GM21825 (cell line): ENCODE measurements at regions not wholly inside any gene's neighbourhood (a gene's known extent, or its start where the extent isn't known, plus 50 kb on each side); places are given as distances from the start of the nearest gene placed in this dataset.
"Not testable (repeated sequence)": the region's sequence is repeated elsewhere in the genome, so short reads cannot be mapped to it uniquely, and the experiment has no call there.

Experiments used
- ATAC-seq: cut with Tn5 transposase; IDR thresholded peaks from one replicate; pipeline ENCODE4 v1.9.1; 2021; ENCODE audit warnings: mild to moderate bottlenecking, moderate library complexity; ENCODE audit not compliant: unreplicated experiment

- not testable (repeated sequence) for ATAC-seq
Measured at GRCh38 chr7:159335181-159335926, 190.7 kb upstream of the VIPR2 start.

- not testable (repeated sequence) for ATAC-seq
Measured at GRCh38 chr7:159332854-159333479, 188.3 kb upstream of the VIPR2 start.

DNA sequence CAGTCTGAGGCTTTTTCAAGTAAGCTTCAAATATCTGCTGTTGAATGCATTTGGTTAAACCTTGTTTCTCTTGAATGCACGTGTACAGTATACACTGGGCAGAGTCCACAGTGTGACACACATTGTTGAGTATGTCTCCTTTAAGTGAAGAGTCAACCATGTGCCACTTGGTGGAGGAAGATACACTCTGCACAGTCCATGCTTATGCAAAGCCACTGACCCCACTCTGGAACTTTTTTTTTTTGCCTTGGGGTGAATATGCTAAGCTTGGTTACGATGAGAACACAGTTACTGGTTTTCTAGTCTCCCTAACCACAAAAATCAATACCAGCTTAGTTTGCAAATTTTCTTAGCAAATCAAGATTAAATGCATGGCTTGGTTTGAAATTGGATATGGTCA lies 186.8 kb upstream of the VIPR2 start:
- no peak for ATAC-seq

DNA sequence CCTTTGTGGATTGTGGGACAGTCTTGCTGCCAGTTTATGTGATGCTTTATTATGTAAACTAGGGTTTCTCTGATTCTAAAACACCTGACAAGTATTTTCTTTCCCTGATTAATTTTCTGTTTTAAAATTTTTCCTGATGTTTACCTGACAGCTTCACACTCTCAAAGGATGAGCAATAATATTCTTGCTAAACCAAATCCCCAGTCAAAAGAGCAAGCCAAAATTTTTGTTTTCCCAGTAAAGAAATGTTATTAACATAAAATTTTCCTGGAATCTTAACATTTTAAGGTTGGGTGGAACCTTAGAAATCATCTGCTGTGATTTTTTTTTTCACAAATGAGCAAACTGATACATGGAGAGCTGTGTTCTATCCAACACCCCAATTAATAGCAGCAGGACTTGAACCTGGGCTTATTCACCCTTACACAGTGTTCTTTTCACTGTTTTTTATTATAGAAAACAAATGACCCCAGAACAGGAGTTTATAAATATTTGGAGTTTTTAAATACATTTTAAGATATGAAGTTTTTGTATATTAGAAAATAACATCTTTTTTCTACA lies 185.2 kb upstream of the VIPR2 start:
- no peak for ATAC-seq

DNA sequence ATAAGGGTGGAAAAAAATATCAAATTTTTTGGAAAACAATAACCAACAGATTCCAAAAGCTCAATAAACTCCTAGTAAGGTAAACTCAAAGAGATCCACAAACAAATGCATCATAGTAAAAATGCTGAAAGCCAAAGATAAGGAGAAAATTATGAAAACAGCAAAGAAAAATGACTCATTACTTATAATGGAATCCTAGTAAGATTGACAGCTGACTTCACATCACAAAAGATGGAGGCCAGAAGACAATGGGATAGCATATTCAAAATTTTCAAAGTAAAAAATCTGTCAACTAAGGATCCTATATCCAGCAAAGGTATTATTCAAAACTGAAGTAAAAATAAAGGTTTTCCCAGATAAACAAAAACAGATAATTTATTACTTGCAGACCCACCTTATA lies 183.4 kb upstream of the VIPR2 start:
- ATAC-seq: no peak

DNA sequence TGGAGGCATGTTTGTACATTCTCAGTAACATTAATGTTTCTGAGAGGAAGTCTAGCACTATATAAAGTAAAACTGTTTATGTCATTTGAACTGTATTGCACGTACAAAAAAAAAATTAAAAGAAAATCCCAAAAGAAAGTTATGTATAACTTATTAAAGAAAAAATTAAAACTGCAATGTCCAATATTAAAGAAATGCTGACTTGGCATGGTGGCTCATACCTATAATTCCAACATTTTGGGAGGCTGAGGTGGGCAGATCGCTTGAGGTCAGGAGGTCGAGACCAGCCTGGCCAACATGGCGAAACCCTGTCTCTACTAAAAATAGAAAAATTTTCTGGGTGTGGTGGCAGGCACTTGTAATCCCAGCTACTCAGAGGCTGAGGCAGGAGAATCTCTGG lies 178.7 kb upstream of the VIPR2 start:
- ATAC-seq: no peak

- ATAC-seq: no peak
Measured at GRCh38 chr7:159321278-159321677, 176.6 kb upstream of the VIPR2 start.

GRCh38 chr7:159318682-159319351 lies 174.2 kb upstream of the VIPR2 start:
- ATAC-seq: no peak

- ATAC-seq: no peak
Measured at GRCh38 chr7:159317294-159317693, 172.6 kb upstream of the VIPR2 start.

- no peak for ATAC-seq
Measured at GRCh38 chr7:159311172-159311494, 166.5 kb upstream of the VIPR2 start.

DNA sequence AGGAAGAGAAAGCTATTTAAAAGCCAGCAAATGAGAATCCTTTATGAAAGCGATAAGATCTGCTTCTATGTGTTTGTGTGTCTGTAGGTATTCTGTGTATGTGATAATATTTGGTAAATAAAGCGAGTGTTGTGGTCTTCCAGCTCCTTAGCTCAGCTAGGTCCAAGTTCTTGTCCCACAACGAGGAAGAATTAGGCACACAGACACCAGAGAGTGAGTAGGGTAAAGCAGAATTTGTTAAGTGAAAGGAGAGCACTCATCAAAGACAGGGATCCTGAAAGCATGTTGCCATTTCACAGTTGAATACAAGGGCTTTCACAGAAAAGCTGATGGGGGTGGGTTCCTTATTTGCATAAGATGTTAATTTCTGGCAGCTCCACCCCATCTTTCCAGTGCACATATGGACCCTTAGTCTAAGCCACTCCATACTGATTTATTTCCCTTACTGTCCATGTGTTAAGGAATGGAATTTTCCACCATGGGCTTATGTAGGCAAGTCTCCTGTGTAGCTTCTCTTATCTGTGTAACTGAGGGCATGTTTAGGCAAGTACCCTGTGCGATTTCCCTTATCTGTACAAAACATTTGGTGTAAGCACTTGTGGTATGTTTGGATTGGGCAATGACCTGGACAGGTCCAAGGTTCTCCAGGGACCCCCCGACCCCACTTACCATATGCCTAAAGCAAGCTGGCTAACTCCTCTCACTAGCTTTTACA lies 165.9 kb upstream of the VIPR2 start:
- ATAC-seq: no peak

GRCh38 chr7:159309214-159309613 lies 164.5 kb upstream of the VIPR2 start:
- not testable (repeated sequence) for ATAC-seq

DNA sequence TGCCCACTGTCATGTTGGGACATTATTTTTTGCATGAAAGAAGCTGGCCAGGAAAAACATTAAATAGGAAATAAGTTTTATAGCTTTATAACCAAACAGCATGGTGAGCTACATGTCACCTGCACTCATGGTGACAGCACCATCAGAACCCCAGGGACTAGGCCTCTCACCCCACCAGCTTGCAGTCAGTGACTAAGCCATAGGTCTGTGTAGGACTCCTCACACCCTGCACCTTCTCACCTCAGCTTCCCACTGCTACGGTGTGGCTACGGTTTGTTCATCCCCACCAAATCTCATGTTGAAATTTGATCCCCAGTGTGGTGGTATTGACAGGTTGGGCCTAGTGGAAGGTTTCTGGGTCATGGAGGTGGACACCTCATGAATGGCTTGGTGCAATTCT lies 161.3 kb upstream of the VIPR2 start:
- no peak for ATAC-seq

DNA sequence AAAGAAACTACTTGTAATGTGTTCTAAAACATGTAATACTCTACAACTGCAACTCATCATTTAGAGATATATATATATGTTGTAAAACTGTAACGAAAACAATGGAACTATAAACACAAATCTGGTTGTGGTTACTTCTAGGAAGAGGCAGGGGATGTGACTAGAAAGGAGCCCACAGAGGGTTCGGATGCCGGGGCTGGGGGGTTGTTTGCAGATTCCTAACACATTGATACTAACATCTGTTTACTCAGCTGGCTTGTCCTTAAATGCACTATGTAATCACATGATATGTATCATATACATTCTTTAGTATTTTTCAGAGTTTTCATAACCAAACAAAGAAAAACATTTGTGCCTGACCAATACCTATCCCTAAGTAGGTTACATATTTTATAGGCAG lies 160.5 kb upstream of the VIPR2 start:
- ATAC-seq: not testable (repeated sequence)

DNA sequence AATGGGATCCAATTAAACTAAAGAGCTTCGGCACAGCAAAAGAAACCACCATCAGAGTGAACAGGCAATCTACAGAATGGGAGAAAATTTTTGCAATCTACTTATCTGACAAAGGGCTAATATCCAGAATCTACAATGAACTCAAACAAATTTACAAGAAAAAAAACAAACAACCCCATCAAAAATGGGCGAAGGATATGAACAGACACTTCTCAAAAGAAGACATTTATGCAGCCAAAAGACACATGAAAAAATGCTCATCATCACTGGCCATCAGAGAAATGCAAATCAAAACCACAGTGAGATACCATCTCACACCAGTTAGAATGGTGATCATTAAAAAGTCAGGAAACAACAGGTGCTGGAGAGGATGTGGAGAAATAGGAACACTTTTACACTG lies 158.8 kb upstream of the VIPR2 start:
- not testable (repeated sequence) for ATAC-seq

GRCh38 chr7:159296093-159296681 lies 151.5 kb upstream of the VIPR2 start:
- no peak for ATAC-seq

DNA sequence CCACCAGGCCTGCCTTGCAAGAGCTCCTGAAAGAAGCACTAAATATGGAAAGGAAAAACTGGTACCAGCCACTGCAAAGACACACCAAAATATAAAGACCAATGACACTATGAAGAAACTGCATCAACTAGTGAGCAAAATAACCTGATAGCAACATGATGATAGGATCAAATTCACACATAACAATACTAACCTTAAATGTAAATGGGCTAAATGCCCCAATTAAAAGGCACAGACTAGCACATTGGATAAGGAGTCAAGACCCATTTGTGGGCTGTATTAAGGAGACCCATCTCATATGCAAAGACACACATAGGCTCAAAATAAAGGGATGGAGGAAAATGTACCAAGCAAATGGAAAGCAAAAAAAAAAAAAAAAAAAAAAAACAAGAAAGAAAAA lies 141.8 kb upstream of the VIPR2 start:
- ATAC-seq: not testable (repeated sequence)

- ATAC-seq: no peak
Measured at GRCh38 chr7:159281573-159281972, 136.9 kb upstream of the VIPR2 start.

- ATAC-seq: no peak
Measured at GRCh38 chr7:159280008-159280407, 135.3 kb upstream of the VIPR2 start.

DNA sequence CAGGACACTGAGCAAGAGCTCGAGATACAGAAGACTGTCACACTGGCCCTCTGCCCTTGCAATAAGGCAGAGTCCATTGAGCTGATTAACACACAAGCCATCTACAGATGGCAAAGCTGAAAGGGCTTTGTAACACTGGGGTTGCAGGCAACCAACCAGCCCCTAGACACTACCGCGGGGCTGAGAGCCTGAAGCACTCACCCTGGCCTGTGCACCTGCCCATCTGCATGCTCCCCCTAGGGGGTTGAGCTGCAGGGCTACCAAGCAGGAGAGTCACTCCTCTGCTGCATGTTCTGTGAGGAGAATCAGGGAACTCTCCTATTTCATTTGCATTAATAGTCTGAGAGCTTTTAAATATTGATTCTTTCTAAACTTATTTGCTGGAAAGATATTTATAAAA lies 128.1 kb upstream of the VIPR2 start:
- no peak for ATAC-seq

DNA sequence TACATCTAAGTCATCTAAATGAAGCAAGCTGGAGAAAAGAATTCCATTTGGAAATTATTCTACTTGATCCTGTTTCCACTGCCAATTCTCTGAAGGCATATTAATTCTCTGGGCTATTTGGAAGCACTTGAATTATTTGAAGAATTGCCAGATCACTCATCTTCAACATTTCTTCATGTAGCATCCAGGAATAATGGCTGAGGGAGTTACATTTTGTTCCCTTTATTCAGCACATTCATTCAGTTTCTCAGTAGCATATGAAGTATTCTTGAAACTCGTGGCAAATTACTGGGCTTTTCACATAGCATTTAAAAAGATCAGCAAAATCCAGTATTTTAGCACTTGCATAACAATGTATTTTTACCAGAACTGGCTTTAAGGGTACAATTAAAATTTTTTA lies 127.1 kb upstream of the VIPR2 start:
- no peak for ATAC-seq
